ENCODE measurements at regions not wholly inside any gene's neighbourhood (a gene's known extent, or its start where the extent isn't known, plus 50 kb on each side); places are given as distances from the start of the nearest gene placed in this dataset.
"Not testable (repeated sequence)": the region's sequence is repeated elsewhere in the genome, so short reads cannot be mapped to it uniquely, and the experiment has no call there.

GRCh38 chr5:143924311-143924978 lies 112.5 kb downstream of the HMHB1 start:
- no peak for DNase-seq (ENCODE audit: low spot score)
- no peak for TF ChIP-seq CTCF (IDR thresholded peaks at IDR 0.05; ENCODE audit: extremely low read depth, insufficient read depth, missing control alignments)
- in situ Hi-C loops (cut with MboI; ENCODE audit: low pct_unique_long_range_greater_than_20kb, low sequenced_read_pairs, unreplicated experiment): no loop called here

DNA sequence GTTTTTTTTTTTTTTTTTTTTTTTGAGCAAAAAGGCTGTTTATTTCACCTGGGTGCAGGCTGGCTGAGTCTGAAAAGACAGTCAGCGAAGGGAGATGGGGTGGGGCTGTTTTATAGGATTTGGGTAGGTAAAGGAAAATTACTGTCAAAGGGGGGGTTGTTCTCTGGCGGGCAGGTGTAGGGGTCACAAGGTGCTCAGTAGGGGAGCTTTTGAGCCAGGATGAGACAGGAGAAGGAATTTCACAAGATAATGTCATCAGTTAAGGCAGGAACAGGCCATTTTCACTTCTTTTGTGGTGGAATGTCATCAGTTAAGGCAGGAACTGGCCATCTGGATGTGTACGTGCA lies 113.0 kb downstream of the HMHB1 start:
- DNase-seq (ENCODE audit: low spot score); in situ Hi-C loops (cut with MboI; ENCODE audit: low pct_unique_long_range_greater_than_20kb, low sequenced_read_pairs, unreplicated experiment): not testable (repeated sequence)

- in situ Hi-C loops (cut with MboI; ENCODE audit: low pct_unique_long_range_greater_than_20kb, low sequenced_read_pairs, unreplicated experiment): no loop called here
- no peak for DNase-seq (ENCODE audit: low spot score)
- no peak for TF ChIP-seq CTCF (IDR thresholded peaks at IDR 0.05; ENCODE audit: extremely low read depth, insufficient read depth, missing control alignments)
Measured at GRCh38 chr5:143929486-143929885, 117.5 kb downstream of the HMHB1 start.

- no peak for DNase-seq (ENCODE audit: low spot score)
- TF ChIP-seq CTCF (IDR thresholded peaks at IDR 0.05; ENCODE audit: extremely low read depth, insufficient read depth, missing control alignments): no peak
- in situ Hi-C loops (cut with MboI; ENCODE audit: low pct_unique_long_range_greater_than_20kb, low sequenced_read_pairs, unreplicated experiment): no loop called here
Measured at GRCh38 chr5:143930561-143930960, 118.6 kb downstream of the HMHB1 start.

DNA sequence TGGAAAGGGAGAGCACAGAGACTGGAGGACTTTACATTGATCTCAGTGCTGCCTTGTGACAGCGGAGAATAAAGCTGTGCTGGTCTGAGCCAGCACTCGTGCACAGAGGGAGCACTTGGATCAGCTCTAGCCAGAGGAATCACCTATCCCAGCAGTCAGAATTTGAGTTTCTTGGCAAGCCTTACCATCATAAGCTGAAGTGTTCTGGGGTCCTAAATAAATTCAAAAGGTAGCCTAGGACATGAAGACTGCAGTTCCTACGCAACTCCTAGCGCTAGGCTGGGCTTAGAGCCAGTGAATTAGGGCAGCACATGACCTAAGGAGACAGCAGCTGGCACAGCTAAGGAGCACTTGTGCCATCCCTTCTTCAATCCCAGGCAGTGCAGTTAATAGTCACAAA lies 119.5 kb downstream of the HMHB1 start:
- no peak for DNase-seq (ENCODE audit: low spot score)
- in situ Hi-C loops (cut with MboI; ENCODE audit: low pct_unique_long_range_greater_than_20kb, low sequenced_read_pairs, unreplicated experiment): no loop called here
- no peak for TF ChIP-seq CTCF (IDR thresholded peaks at IDR 0.05; ENCODE audit: extremely low read depth, insufficient read depth, missing control alignments)

GRCh38 chr5:143931986-143932385 lies 120.0 kb downstream of the HMHB1 start:
- no peak for DNase-seq (ENCODE audit: low spot score)
- in situ Hi-C loops (cut with MboI; ENCODE audit: low pct_unique_long_range_greater_than_20kb, low sequenced_read_pairs, unreplicated experiment): no loop called here
- TF ChIP-seq CTCF (IDR thresholded peaks at IDR 0.05; ENCODE audit: extremely low read depth, insufficient read depth, missing control alignments): no peak

DNA sequence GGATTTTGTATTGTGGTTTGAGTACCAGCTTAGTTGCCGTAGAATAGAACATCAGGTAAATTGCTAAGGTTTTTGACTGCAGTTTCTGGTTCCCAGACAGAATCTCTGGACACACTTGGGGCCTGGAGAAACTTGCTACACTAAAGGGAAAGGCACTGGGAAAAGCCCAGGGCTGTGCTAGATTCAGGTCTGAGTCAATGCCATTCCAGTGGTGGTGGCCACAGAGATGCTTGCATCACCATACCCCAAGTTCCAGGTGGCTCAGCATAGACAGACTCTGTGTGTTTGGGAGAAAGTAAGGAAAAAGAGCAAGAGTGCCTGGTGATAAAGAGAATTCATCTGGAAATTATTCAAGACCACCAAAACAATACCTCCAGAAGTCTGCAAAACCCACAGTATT lies 120.6 kb downstream of the HMHB1 start:
- no peak for DNase-seq (ENCODE audit: low spot score)
- TF ChIP-seq CTCF (IDR thresholded peaks at IDR 0.05; ENCODE audit: extremely low read depth, insufficient read depth, missing control alignments): no peak
- in situ Hi-C loops (cut with MboI; ENCODE audit: low pct_unique_long_range_greater_than_20kb, low sequenced_read_pairs, unreplicated experiment): no loop called here
